ENCODE measurements at regions not wholly inside any gene's neighbourhood (a gene's known extent, or its start where the extent isn't known, plus 50 kb on each side); places are given as distances from the start of the nearest gene placed in this dataset.
"Not testable (repeated sequence)": the region's sequence is repeated elsewhere in the genome, so short reads cannot be mapped to it uniquely, and the experiment has no call there.

DNA sequence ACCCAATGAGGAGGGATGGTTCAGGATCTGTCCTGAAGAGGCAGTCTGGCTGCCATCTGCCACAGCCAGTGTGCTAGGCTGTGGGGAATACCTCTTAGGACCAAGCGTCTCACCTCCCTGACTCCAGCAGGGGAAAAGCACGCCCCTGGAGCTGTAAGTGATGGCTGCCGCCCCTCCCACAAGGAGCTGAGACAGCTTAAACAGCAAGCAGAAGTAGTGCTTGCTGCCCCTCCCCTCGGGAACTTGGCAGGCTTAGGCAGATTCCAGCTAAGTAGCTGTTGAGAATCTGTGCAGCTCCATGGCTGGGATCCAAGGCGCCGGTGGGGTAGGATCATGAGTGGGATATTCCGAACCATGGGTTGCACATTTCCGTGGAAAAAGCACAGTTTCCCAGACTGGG lies 360.4 kb upstream of the MDGA2 start:
- Histone ChIP-seq H3K4me3 (no peak overlapping the region), H3K4me1 (replicated peaks in 1 of 2) (no peaks in the 10 kb centered on the region), H3K27ac (no peak overlapping the region)
- WGBS, 10 experiments, result 0 to 81% (median 17%) methylated on average over 1 to 3 of the region's 8 CpGs; no CpG with 5 or more reads in 6 of the 10 experiments
- ATAC-seq (replicated peaks in 6 of 8), result no peak
- in situ Hi-C loops (cut with MboI; ENCODE audit: low pct_unique_long_range_greater_than_20kb in 2 of 9, low sequenced_read_pairs in 9 of 9, unreplicated experiment in 9 of 9), result no loop called here

DNA sequence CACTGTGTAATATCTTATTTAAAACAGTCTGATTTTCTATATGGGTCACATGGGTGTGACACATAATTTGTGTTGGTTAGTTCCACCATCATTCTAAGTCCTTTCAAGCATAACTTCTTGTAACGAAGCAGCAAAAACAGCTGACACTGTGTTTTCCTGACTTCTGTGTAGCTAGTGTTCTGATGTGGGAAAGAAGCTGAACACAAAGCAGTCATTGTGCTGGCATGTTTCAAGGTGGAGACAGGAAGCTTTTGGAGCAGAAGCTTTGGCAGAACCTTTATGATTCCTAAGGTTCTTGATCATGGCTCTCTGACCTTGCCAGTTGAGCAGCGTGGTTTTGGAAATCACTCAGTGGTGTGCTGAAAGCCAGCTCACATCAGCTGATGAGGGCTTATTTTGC lies 351.7 kb upstream of the MDGA2 start:
- H3K4me1 ChIP-seq (replicated peaks in 1 of 2), result no peaks in the 10 kb centered on the region
- no peak overlapping the region for H3K27ac ChIP-seq
- no peak overlapping the region for H3K4me3 ChIP-seq
- in situ Hi-C loops (cut with MboI; ENCODE audit: low pct_unique_long_range_greater_than_20kb in 2 of 9, low sequenced_read_pairs in 9 of 9, unreplicated experiment in 9 of 9), result no loop called here
- WGBS, 10 experiments, result 0 to 100% (median 65%) methylated on average over 1 to 2 of the region's 2 CpGs; no CpG with 5 or more reads in 4 of the 10 experiments
- no peak for ATAC-seq (replicated peaks in 6 of 8)

DNA sequence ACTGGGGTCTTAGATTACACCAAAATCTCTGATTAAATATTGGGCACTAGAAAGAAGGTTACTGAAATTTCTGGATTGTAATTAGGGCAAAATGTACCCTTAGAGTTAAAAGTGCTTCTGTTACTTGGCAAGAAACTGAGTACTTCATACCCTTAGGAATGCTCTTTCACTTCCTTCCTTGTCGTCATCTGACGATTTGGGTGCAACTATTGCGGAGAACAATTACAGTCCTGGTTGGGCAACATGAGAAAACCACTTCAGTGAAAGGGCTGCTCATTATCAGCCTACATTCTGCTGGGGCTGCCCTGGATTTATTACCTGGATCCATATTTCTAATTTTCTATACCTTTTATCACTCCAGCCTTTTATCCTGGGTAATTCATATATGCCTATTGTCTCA lies 348.5 kb upstream of the MDGA2 start:
- Histone ChIP-seq H3K27ac (no peak overlapping the region), H3K4me1 (replicated peaks in 1 of 2) (no peaks in the 10 kb centered on the region), H3K4me3 (no peak overlapping the region)
- ATAC-seq (replicated peaks in 6 of 8), result no peak
- 0 to 100% (median 84%) methylated on average over 1 to 3 of the region's 3 CpGs; no CpG with 5 or more reads in 3 of the 10 experiments for WGBS, 10 experiments
- in situ Hi-C loops (cut with MboI; ENCODE audit: low pct_unique_long_range_greater_than_20kb in 2 of 9, low sequenced_read_pairs in 9 of 9, unreplicated experiment in 9 of 9), result no loop called here

DNA sequence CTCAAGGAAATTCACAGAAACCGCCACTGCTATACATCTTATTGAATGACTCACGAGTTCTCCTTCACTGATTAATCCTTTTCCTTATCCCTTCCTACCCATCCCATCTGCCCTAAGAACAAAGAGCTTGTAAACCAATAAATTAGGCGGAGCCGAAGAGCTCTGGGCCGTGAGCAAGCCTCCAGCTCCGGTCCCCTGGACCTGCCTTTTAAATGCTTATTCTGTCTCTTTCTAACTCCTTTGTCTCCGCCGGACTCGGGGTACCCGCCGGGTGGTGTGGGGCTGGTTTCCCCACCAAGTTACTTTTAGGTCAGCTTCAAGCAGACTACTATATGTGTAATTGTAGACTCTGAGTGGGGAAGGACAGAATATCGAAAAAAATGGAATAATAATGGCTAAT lies 336.1 kb upstream of the MDGA2 start:
- in situ Hi-C loops (cut with MboI; ENCODE audit: low pct_unique_long_range_greater_than_20kb in 2 of 9, low sequenced_read_pairs in 9 of 9, unreplicated experiment in 9 of 9); ATAC-seq (replicated peaks in 6 of 8); H3K4me3 ChIP-seq; H3K4me1 ChIP-seq (replicated peaks in 1 of 2); H3K27ac ChIP-seq: not testable (repeated sequence)
- WGBS, 10 experiments, result 0 to 62% (median 15%) methylated on average over 1 to 12 of the region's 12 CpGs

DNA sequence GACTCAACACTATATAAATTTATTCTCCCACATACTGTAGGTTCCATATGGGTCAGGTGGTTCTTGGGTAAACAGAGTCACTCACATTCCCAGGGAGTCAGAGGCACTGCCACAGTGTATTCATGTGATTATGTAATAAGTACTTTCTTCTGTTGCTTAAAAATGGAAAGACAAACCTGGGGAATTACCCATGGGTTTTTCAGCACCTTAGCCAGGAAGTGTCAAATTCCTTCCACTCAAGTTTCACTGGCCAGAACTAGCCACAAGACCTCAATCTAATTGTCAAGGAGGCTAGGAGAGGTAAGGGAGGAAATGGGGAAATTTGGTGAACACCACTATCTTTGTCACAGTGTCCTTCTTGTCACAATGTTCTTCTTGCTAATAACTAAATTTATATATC lies 333.2 kb upstream of the MDGA2 start:
- Histone ChIP-seq H3K4me1 (replicated peaks in 1 of 2) (peaks cover 0 to 3% of the 10 kb centered on the region in 2 donors), H3K4me3 (no peak overlapping the region), H3K27ac (no peak overlapping the region)
- ATAC-seq (replicated peaks in 6 of 8), result no peak
- in situ Hi-C loops (cut with MboI; ENCODE audit: low pct_unique_long_range_greater_than_20kb in 2 of 9, low sequenced_read_pairs in 9 of 9, unreplicated experiment in 9 of 9), result no loop called here

DNA sequence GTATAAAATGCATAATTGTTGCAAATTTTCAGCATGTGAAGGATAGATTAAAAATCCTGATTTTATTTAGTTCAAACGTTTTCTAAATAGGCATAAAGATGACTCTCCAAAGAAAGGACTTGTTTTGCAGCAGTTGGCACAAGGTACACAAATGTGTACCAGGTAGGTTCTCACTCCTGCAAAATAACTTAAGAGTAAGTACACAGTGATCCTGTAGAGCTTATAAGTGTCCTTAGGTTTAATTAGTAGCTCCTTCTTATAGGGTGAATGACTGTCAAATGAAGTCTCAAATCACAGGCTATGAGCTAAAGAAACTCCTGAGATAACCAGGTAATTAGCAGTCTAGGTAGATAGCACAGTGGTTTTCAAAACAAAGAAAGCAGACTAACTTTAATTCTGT lies 330.6 kb upstream of the MDGA2 start:
- in situ Hi-C loops (cut with MboI; ENCODE audit: low pct_unique_long_range_greater_than_20kb in 2 of 9, low sequenced_read_pairs in 9 of 9, unreplicated experiment in 9 of 9), result no loop called here
- Histone ChIP-seq H3K27ac (no peak overlapping the region), H3K4me1 (replicated peaks in 1 of 2) (no peaks in the 10 kb centered on the region), H3K4me3 (no peak overlapping the region)
- 0 to 67% (median 6%) methylated on average over 1 of the region's 1 CpG; no CpG with 5 or more reads in 2 of the 10 experiments for WGBS, 10 experiments
- ATAC-seq (replicated peaks in 6 of 8), result no peak

DNA sequence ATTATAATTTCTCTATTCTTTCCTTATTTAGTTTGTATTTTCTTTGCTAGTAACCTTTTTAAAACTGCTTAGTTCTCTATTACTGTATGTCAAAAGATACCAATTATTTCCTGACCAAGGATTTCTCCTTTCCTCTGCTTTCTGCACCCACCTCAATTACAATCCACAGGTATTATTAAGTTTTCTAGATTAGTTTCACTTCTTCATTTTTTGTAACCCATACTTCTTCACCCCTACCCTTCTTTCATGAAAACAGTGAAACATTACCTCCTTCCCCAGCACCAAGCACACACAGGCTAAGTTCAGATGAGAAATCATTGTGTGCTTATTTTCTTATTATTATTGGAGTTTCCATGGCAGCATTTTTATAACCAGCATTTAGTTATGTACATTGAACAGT lies 318.5 kb upstream of the MDGA2 start:
- no peak overlapping the region for H3K27ac ChIP-seq
- no peaks in the 10 kb centered on the region for H3K4me1 ChIP-seq (replicated peaks in 1 of 2)
- in situ Hi-C loops (cut with MboI; ENCODE audit: low pct_unique_long_range_greater_than_20kb in 2 of 9, low sequenced_read_pairs in 9 of 9, unreplicated experiment in 9 of 9), result no loop called here
- no peak for ATAC-seq (replicated peaks in 6 of 8)
- no peak overlapping the region for H3K4me3 ChIP-seq

DNA sequence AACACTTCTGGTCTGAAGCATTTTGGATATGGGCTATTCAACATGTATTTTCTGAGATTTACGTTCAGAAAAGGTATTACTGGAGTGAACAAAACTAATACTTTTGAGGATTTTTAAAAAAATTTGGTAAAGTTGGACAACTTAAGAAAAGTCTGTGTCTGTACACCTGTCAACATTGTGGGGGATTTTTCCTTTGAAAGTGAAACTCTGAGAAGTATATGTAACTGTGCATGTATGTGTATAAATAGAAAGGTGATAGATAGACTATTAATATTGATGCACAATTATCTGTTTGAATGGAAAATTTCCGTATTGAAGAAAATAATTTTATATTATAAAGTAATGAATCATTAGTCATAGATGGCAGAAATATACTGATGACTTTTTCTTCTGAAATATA lies 312.8 kb upstream of the MDGA2 start:
- 0 to 100% (median 76%) methylated on average over 1 to 2 of the region's 2 CpGs for WGBS, 10 experiments
- H3K27ac ChIP-seq, result no peak overlapping the region
- no peak overlapping the region for H3K4me3 ChIP-seq
- H3K4me1 ChIP-seq (replicated peaks in 1 of 2), result no peaks in the 10 kb centered on the region
- no peak for ATAC-seq (replicated peaks in 6 of 8)
- in situ Hi-C loops (cut with MboI; ENCODE audit: low pct_unique_long_range_greater_than_20kb in 2 of 9, low sequenced_read_pairs in 9 of 9, unreplicated experiment in 9 of 9), result no loop called here

DNA sequence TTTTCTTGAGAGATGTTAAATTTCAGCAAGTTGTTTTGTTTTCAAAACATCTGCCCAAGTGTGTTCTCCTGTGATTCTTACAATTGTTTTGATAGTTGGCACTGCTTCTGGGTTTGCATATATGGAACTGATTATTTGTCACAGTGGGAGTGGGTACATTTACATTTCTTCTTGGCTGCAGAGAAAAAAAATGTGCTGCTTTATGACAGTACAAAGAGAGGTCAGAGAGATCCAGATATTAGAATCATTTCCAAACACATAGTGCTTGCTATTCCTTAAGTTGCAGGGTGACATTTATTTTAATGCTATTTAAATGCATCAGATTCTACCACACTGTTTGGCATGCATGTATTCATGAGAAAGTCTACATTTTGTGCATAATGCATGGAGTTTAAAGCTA lies 303.5 kb upstream of the MDGA2 start:
- peak in 1 of 8 experiments; percentile 52 for ATAC-seq (replicated peaks in 6 of 8)
- Histone ChIP-seq H3K4me1 (replicated peaks in 1 of 2) (peaks cover 0 to 4% of the 10 kb centered on the region in 2 donors), H3K4me3 (no peak overlapping the region)

DNA sequence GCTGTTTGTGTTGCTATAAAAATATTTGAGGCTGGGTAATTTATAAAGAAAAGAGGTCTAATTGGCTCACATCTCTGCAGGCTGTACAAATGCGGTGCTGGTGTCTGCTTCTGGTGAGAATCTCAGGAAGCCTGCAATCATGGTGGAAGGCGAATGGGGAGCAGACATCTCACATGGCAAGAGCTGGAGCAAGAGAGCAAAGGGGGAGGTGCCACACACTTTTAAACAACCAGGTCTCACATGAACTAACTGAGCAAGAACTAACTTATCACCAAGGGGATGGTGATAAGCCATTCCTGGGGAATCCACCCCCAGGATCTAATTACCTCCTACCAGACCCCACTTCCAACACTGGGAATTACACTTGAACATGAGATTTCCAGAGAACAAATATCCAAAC lies 300.7 kb upstream of the MDGA2 start:
- in situ Hi-C loops (cut with MboI; ENCODE audit: low pct_unique_long_range_greater_than_20kb in 2 of 9, low sequenced_read_pairs in 9 of 9, unreplicated experiment in 9 of 9), result no loop called here
- 17 to 100% (median 30%) methylated on average over 1 to 2 of the region's 2 CpGs; no CpG with 5 or more reads in 6 of the 10 experiments for WGBS, 10 experiments
- Histone ChIP-seq H3K27ac (no peak overlapping the region), H3K4me3 (no peak overlapping the region), H3K4me1 (replicated peaks in 1 of 2) (peaks cover 0 to 4% of the 10 kb centered on the region in 2 donors)
- no peak for ATAC-seq (replicated peaks in 6 of 8)

More for the DNA sequence above, 303.5 kb upstream of the MDGA2 start:
- in situ Hi-C loops (cut with MboI; ENCODE audit: low pct_unique_long_range_greater_than_20kb in 2 of 9, low sequenced_read_pairs in 9 of 9, unreplicated experiment in 9 of 9), result no loop called here
- no peak overlapping the region for H3K27ac ChIP-seq

DNA sequence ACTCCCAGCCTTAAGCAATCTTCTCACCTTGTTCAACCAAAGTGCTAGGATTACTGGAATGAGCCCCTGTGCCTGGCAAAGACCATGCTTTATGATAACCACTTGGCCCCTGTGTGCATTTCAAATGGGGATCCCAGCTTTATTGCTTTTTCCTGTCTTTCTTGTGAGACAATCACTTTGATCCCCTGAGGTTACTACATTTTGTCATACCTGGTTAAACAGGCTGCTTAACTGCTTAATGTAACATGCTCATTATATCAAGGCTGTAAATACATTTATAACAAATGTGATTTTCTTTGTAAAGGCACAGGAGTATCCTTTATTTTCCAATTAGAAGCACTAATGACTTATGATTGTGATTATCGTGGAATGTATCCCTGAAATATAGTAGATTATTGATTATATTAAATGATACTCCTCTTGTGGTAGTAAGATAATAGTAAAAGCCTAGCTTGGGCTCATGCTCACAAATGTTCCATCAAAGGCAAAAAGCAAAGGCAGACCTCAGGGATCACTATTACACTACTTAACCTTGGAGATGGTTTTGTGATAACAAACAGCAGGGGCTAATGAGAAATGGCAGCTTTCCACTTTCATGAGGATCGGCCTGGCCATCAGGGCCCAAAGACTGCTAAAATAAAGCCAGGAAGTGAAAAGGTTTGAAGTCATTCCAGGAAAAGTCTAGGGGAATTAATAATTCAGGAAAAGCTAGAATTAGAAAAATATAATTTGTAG lies 290.8 kb upstream of the MDGA2 start:
- Histone ChIP-seq H3K27ac (no peak overlapping the region), H3K4me3 (no peak overlapping the region), H3K4me1 (replicated peaks in 1 of 2) (no peaks in the 10 kb centered on the region)
- 5 to 94% (median 60%) methylated on average over 1 to 2 of the region's 2 CpGs; no CpG with 5 or more reads in 2 of the 10 experiments for WGBS, 10 experiments
- in situ Hi-C loops (cut with MboI; ENCODE audit: low pct_unique_long_range_greater_than_20kb in 2 of 9, low sequenced_read_pairs in 9 of 9, unreplicated experiment in 9 of 9), result no loop called here
- no peak for ATAC-seq (replicated peaks in 6 of 8)

DNA sequence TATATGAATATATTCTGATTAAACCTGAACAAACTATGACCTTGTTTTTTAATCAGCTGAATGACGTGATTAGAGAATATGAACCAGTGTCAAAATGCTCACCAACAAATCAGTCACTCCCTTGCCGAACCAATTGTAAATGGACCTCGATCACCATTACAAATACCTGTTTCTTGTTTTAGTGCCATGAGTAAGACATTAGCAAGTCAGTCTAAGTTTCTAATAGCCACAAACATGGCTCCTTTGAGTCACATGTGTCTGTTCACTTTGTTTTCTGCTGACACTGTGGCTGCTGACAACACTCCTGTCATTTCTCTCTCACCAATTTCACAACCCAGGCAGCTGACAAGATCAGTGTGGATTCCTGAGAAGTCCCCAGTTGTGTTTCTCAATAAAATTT lies 286.2 kb upstream of the MDGA2 start:
- no peak overlapping the region for H3K27ac ChIP-seq
- no peaks in the 10 kb centered on the region for H3K4me1 ChIP-seq (replicated peaks in 1 of 2)
- in situ Hi-C loops (cut with MboI; ENCODE audit: low pct_unique_long_range_greater_than_20kb in 2 of 9, low sequenced_read_pairs in 9 of 9, unreplicated experiment in 9 of 9), result no loop called here
- H3K4me3 ChIP-seq, result no peak overlapping the region
- ATAC-seq (replicated peaks in 6 of 8), result peak in 4 of 8 experiments; percentile 24 to 81 (median 50)
- WGBS, 10 experiments, result 0 to 90% (median 40%) methylated on average over 1 to 3 of the region's 3 CpGs

DNA sequence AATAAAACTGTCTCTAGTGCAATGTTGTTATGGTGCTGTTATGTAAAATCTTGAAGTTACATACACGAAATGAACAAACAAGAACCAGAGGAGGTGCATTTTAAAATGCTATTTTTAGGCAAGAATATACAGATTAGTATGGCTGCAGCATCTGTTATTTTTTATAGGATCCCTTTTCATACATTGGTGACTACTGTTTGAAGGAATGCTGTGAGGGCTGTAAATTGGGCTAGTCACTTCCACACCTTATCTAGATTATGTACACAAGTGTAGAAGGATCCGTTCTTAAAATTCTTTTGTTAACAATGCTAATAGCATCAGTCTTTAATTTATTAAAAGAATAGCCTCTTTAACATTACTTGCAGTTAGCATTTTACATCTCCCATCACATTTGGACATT lies 284.3 kb upstream of the MDGA2 start:
- ATAC-seq (replicated peaks in 6 of 8), result peak in 1 of 8 experiments; percentile 61
- in situ Hi-C loops (cut with MboI; ENCODE audit: low pct_unique_long_range_greater_than_20kb in 2 of 9, low sequenced_read_pairs in 9 of 9, unreplicated experiment in 9 of 9), result no loop called here

DNA sequence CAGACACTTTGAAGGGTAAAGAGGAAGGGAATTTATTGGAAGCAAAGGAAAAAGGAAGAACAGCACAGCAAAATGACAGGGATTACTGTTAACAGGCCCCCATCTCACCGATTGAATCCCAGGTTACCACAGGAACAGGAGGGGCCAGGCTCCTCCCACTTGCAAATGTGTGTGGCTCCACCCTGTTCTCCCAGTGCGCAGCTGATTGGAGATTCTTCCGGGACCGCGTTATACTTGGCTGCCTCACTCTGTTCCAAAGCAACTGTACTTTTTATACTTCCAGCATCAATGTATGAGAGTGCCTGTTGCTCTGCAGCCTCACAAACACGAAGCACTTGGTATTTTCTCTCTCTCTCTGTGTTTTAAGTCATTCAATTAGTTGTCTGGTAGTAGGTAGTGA lies 273.6 kb upstream of the MDGA2 start:
- WGBS, 10 experiments, result 0 to 94% (median 20%) methylated on average over 1 to 6 of the region's 6 CpGs; no CpG with 5 or more reads in 3 of the 10 experiments
- in situ Hi-C loops (cut with MboI; ENCODE audit: low pct_unique_long_range_greater_than_20kb in 2 of 9, low sequenced_read_pairs in 9 of 9, unreplicated experiment in 9 of 9), result no loop called here
- peak in 2 of 8 experiments; percentile 27 to 57 for ATAC-seq (replicated peaks in 6 of 8)
- Histone ChIP-seq H3K4me3 (no peak overlapping the region), H3K27ac (no peak overlapping the region), H3K4me1 (replicated peaks in 1 of 2) (no peaks in the 10 kb centered on the region)

More for the DNA sequence above, 284.3 kb upstream of the MDGA2 start:
- H3K4me3 ChIP-seq, result no peak overlapping the region
- H3K4me1 ChIP-seq (replicated peaks in 1 of 2), result no peaks in the 10 kb centered on the region
- H3K27ac ChIP-seq, result no peak overlapping the region
- 0 to 86% (median 60%) methylated on average over 1 to 2 of the region's 2 CpGs; no CpG with 5 or more reads in 1 of the 10 experiments for WGBS, 10 experiments

All from motor neuron (in vitro differentiated cells).